ENCODE measurements at regions not wholly inside any gene's neighbourhood (a gene's known extent, or its start where the extent isn't known, plus 50 kb on each side); places are given as distances from the start of the nearest gene placed in this dataset.

DNA sequence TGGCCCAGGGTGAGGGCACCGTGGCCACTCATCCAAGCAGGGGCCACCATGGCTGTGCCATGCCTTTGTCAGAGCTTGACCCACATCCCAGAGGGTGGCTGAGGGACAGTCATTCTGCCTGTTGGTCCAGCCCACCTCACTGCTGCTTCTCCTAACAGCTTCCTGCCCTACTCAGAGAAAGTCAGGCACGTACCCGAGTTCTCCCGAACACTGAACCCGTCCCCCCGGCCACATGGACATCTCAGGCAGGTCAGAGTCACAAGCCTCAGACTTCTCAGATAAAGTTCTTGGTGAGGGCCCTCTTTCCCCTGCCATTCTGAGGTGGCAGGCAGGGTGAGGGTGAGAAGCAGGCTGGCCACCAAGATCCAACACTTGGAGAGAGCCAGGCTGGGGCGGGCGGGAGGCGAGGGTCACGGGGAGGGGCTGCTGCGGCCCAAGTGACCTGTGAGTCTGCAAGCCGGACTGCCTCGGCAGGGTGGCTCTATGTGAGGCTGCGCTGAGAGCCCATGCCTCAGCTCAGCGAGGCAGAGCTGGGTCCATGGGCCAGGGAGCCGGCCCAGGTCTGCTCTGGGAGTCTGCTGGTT lies 317.8 kb downstream of the TMEM121 start:
- no peak for DNase-seq (ENCODE audit: low read depth in 2 of 2)

DNA sequence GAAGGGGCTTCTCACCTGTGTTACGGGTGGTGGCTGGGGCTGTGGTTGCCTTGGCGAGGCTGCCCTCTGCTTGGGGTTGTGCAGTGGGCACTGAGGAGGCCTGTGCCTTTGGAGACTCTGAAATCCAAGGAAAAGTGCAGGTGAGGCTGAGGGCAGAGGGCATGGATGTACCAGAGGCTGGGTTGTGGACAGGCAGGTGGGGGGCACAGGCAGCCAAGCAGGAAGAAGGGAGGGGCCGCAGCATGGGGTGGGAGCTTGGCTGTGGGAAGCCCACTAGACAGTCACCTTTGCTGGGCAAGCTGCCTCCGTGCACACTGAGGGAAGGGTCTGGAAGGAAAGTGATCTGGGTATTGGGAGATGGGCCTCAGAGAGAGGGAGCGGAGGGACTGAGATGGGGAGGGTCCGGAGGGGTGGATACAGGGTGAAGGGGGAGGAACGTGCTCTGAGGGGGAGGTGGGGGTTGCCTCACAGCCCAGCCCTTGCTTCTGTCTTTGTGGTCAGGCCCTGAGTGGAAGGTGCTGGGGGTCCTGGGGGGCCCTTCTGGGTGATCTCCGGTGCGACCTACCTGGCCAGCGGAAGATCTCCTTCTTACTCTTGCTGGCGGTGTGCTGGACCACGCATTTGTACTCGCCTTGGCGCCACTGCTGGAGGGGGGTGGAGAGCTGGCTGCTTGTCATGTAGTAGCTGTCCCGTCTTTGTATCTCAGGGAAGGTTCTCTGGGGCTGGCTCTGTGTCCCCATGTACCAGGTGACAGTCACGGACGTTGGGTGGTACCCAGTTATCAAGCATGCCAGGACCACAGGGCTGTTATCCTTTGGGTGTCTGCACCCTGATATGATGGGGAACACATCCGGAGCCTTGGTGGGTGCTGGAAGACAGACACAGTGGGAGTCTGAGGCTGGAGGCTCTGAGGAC lies 318.7 kb downstream of the TMEM121 start:
- DNase-seq (ENCODE audit: low read depth in 2 of 2) = no peak

DNA sequence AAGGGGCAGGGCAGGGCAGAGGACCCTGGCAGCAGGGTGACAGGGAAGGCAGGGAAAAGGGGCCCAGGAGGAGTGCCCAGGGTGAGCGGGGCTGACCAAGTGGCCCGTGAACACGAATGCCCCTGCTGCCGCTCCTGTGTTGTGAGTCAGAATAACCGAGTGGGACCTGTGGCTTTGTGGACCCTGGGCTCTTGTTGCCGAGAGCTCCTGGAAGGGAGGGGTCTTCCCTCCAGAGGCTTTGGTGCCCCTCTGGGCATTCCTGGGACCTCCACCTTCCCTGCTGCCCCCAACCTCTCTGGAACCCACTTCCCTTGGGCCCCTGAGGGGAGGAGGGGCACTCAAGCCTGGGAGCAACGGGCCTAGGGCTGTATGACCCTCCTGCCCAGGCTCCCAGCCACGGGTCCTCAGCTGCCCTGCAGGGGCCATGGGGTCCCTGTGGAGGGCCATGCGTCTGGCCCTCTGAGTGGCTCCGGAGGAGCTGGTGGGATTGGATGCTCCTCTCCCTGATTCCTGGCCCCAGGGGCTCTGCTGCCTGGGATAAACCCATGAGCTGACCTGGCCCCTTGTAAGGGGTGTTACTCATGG lies 319.4 kb downstream of the TMEM121 start:
- no peak for DNase-seq (ENCODE audit: low read depth in 2 of 2)

DNA sequence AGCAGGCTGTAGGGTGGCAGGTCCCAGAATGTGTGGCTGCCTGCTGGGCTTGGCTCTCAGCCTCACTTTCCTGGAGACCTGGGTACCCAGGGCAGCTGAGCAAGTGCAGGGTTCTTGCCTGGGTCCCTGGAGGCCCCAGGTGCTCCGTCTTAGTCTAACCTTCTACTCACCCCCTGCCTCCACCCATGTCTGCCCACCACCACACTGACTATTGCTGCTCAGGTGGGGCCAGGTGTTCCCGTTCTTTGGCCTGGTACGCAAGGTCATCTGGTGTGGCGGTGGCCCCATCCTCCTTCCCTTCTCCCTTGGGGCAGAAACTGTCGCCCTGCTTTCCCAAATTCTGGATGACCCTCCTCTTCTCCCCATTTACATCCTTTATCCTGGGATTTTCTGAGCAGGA lies 319.9 kb downstream of the TMEM121 start:
- no peak for DNase-seq (ENCODE audit: low read depth in 2 of 2)

DNA sequence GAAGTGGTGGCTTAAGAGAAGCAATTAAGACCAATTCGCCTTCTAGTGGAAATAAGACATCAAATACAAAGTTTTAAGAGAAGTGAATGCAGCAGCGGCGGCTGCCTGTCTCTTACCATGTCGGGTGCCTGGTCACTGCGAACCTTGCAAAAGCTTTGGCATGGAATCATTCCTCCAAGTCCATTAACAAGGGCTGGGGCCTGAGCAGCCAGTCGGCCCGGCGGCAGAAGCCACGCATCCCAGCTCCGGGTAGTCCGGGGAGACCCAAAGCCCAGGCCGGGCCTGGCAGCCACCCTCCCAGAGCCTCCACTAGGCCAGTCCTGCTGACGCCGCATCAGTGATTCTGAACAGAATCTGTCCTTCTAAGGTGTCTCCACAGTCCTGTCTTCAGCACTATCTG lies 321.0 kb downstream of the TMEM121 start:
- no peak for DNase-seq (ENCODE audit: low read depth in 2 of 2)

DNA sequence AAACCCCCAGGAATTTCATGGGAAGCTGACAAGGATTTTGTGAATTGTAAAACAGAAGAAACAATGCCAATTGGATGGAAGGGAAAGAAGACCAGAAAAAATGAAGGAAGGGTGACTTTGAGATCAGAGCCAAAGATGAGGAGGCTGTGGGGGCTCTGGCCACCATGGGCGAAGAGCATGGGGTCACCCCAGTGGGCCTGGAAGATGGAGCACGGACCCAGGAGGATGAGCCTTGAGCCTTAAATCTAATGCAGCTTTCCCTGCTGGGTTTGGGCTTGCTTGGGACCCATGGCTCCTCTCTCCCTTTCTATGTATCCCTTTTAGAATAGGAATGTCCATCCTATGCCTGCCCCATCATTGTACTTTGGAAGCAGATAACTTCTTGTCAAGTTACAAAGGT lies 322.2 kb downstream of the TMEM121 start:
- DNase-seq (ENCODE audit: low read depth in 2 of 2) = no peak

DNA sequence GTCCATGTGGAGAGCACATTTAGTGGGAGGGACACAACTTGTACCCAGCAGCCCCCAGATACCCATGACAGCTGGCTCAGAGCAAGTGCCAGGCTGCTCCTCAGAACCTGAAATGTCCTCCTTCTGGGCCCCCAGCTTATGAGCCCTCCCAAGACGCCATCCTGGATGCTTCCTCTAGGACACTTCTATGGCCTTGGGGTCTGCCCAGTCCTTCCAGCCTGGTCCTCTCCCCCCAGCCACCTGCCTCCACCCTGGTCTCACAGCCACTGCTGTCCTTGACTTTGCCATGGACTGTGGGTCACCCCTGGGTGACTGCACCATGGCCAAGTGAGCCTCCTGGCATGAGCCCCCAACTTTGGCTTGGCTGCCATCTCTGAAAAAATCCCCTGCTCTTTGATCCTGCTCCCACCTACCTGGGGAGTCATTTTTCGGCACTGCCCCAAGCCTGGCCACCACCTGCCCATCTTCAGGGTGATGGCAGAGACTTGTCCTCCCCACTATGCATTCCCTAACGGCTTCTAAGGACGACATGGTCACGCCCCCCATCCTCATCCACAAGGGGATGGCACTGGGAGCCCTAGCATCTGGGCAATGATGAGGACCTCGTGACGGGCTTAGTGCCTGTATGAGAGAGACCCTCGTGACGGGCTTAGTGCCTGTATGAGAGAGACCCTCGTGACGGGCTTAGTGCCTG lies 323.7 kb downstream of the TMEM121 start:
- no peak for DNase-seq (ENCODE audit: low read depth in 2 of 2)

DNA sequence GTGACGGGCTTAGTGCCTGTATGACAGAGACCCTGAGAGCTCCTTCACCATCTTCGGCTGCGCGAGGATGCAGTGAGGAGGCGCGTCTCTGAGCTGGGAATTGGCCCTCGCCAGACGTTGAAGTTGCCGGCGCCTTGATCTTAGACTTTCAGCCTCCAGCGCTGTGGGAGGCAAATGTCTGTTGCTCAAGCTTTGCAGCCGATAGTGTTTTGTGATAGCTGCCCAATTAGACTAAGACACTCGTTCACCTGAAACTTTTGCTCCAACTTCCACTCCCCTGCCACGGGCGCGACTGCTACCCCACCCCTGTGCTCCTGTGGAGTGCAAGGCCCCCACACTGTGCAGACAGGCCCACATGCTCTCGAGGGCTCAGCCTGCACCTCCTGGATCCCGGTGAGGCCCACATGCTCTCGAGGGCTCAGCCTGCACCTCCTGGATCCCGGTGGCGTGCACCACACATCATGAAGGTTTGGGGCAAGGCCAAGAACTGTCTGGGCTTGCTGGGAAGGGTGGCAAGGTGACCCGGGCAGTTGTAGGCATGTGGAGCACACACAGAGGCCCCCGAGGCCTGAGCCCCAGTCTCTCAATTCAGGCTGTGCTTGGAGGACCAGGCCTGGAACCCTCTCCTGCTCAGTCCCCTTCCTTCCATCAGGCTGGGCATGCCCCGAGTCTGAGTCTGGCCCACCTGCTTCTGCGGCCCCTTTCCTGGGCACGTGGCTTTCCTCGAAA lies 324.6 kb downstream of the TMEM121 start:
- no peak for DNase-seq (ENCODE audit: low read depth in 2 of 2)

DNA sequence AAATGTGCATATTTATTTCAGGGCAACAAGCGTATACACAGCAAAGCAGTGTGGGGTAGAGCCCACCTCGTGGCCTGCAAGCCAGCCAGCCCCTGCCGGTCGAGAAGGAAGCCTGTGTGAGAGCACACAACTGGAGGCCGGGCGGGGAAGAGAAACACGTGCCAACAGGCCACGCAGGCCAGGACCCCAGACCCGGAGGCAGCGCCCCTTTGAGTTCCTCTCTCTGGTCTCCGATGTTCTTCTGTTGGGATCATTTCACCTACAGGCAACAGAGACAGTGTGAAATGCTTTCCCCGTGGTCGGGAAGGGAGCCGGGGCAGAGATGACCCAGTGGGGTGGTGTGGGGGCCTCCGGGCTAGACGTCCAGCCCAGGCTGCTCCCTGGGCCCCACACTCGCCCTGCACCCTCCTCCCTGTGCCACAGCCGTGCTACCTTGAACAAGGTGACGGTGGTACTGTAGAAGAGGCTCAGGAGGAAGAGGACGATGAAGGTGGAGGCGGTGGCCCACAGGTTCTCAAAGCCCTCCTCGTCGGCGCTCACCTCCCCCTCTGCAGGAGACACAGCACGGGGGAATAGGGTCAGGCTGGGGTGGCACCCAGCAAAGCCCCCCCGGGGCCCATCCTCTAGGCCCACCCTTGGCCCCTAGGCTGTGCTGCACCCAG lies 325.5 kb downstream of the TMEM121 start:
- DNase-seq (ENCODE audit: low read depth in 2 of 2) = no peak

DNA sequence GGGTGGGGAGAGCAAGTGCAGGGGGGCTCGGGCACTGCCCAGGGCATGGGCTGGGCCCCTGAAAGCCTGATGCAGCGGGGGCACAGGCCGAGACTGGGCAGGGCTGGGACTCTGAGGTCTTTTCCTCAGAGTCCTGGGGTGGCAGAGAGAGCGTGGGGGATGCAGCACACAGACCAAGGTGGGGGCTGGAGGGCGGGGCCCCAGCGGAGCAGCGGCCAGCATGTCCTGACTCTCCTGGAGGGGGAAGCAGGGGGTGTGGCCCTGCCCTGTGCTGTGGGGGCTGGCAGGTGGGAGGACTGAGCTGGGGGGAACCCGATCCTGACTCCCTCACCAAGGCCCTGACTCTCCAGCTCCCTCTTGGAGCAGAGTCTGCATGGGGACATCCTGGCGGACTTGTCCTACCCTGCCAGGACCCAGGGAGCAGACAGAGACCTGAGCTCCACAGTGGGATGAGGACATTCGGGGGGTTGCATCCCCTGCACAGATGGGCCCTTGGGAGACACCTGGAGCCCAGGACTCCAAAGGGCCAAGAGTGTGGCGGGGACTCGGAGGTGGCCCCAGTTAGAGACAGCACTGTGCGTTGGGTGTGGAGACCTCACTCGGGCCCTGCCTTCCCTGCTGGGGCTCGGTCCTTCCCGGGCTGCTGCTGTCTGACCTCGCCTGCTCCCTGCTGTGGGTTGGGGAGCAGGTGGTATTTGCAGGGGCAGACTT lies 326.1 kb downstream of the TMEM121 start:
- DNase-seq (ENCODE audit: low read depth in 2 of 2) = no peak

DNA sequence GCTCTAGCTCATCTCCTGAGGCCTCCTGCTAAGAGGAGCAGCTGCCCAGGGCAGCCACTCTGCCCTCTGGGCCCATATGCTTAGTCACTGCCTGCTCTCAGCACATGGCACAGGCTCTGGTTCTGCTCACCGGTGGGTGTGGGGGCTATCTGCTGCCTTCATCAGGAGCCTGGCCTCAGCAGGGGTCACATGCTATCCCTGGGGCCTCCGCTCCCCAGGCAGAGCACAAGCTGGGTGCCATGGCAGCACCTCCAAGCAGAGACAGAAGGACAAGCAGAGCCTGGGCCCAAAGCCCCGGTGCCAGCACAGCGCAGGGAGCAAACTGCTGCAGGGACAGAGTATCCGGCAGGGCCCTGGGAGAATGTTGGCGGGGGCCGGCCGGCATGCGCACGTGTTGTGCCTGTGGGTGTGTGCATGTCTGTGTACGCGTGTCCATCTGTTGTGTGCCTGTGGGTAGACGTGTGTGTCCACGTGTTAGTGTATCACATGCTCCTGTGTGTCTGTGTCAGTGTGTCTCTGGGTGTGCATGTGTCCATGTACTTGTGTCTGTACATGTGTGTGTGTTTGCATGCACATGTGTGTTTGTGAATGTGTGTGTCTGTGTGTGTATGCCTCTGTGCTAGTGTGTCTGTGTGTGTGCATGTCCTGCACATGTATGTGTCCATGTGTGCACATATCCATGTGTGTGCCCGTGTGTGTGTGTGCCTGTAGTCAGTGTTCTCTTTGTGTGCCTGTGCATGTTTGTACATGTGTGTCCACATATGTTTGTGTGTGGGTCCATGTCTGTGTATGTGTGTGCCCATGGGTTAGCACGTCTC lies 326.9 kb downstream of the TMEM121 start:
- no peak for DNase-seq (ENCODE audit: low read depth in 2 of 2)

DNA sequence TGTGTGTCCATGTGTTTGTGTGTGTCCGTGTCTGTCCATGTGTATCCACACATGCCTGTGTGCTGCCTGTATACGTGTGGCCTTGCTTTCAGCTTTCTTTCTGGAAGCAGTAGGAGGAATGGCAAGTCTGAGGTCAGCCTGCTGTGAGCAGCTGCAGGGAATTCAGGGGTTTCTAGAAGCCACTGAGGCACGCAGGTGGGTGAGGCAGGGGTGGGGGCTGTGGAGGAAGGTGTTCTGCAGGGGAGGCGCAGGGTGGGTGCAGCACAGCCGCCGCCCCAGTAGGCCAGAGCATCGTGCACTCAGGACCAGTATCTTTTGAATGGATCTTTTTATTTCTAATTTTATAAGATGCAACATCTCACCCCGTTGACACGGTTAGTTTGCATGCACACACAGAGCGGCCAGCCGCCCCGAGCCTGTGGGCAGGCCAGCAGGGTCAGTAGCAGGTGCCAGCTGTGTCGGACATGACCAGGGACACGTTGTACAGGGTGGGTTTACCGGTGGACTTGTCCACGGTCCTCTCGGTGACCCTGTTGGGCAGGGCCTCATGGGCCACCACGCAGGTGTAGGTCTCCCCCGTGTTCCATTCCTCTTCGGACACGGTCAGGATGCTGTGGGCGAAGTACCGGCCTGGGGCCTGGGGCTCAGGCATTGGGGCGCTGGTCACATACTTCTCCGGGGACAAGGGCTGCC lies 327.7 kb downstream of the TMEM121 start:
- no peak for DNase-seq (ENCODE audit: low read depth in 2 of 2)

DNA sequence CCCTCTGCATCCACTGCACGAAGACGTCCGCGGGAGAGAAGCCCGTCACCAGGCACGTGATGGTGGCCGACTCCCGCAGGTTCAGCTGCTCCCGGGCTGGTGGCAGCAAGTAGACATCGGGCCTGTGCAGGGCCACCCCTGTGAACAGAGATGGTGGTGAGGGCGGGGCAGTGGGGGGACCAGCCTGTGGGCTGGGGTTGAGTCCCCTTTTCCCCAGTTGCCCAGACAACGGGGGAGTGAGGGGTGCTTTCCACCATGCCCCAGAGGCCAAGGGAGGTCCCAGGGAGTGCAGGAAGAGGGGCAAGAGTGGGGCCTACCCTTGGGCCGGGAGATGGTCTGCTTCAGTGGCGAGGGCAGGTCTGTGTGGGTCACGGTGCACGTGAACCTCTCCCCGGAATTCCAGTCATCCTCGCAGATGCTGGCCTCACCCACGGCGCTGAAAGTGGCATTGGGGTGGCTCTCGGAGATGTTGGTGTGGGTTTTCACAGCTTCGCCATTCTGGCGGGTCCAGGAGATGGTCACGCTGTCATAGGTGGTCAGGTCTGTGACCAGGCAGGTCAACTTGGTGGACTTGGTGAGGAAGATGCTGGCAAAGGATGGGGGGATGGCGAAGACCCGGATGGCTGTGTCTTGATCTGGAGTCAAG lies 328.3 kb downstream of the TMEM121 start:
- no peak for DNase-seq (ENCODE audit: low read depth in 2 of 2)

DNA sequence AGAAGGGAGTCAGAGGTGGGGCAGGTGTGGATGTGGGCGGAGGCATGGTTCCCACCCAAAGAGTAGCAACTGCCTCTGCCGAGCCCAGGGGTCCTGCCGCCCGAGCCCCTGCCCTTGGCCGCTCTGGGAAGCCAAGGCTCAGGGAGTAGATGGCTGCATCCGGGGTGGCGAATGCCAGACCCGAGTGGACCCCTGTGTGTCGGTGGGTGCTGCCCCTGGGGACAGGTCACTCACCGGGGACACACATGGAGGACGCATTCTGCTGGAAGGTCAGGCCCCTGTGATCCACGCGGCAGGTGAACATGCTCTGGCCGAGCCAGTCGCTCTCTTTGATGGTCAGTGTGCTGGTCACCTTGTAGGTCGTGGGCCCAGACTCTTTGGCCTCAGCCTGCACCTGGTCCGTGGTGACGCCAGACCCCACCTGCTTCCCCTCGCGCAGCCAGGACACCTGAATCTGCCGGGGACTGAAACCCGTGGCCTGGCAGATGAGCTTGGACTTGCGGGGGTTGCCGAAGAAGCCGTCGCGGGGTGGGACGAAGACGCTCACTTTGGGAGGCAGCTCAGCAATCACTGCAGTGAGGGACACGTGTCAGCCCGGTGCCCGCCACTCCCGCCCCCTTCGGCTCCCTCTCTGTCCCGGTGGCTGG lies 329.0 kb downstream of the TMEM121 start:
- DNase-seq (ENCODE audit: low read depth in 2 of 2) = no peak

DNA sequence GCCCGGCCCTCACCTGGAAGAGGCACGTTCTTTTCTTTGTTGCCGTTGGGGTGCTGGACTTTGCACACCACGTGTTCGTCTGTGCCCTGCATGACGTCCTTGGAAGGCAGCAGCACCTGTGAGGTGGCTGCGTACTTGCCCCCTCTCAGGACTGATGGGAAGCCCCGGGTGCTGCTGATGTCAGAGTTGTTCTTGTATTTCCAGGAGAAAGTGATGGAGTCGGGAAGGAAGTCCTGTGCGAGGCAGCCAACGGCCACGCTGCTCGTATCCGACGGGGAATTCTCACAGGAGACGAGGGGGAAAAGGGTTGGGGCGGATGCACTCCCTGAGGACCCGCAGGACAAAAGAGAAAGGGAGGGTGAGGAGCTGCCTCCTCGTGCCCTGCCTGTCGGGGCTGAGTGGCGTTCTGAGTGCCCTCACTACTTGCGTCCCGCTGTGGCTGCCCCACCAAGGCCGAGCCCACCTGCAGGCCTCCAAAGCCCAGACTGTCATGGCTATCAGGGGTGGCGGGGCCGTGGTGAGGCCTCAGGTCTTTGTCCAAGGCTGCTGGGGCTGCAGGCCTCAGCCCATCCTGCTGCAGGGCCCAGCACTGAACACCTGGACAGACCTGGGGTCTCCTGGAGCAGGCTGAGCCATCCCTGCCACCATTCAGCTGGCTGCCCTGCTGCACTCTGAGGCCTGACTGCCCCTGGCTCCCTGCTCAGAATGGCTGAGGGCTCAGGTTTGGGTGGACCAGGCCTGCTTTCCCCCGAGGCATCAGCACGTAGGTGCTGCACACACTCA lies 329.7 kb downstream of the TMEM121 start:
- DNase-seq (ENCODE audit: low read depth in 2 of 2) = no peak

DNA sequence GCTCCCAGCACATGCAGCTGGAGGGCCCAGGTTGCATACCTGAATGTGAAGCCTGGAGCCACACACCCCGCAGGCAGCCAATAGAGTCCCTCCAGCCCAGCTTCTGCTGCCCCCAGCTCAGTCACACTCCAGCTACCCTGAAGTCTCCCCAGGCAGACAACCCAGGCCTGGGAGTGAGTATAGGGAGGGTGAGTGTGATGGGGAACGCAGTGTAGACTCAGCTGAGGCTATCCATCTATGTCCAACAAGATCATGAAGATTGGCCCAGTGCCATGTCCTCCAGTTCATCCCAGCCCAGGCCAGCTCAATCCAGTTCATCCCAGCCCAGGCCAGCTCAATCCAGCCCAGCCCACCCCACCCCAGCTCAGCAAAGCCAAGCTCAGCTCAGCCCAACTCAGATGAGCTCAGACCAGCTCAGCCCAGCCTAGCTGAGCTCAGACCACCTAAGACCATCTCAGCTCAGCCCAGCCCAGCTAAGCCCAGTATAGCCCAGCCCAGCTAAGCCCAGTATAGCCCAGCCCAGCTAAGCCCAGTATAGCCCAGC lies 330.4 kb downstream of the TMEM121 start:
- DNase-seq (ENCODE audit: low read depth in 2 of 2) = no peak

DNA sequence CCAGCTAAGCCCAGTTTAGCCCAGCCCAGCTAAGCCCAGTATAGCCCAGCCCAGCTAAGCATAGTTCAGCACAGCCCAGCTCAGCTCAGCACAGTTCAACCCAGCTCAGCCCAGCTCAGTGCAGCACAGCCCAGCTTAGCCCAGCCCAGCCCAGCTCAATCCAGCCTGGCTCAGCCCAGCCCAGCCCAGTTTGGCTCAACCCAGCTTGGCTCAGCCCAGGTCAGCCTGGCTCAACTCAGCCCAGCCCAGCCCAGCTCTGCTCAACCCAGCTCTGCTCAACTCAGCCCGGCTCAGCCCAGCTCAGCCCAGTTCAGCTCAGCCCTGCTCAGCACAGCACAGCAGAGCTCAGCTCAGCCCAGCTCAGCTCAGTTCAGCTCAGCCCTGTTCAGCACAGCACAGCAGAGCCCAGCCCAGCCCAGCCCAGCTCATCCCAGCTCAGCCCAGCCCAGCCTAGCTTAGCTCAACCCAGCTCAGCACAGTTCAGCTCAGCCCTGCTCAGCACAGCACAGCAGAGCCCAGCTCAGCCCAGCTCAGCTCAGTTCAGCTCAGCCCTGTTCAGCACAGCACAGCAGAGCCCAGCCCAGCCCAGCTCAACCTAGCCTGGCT lies 330.9 kb downstream of the TMEM121 start:
- DNase-seq (ENCODE audit: low read depth in 2 of 2) = no peak

Measured in stimulated activated CD4-positive, alpha-beta T cell treated with anti-CD3 and anti-CD28 coated beads, Interleukin-12 subunit alpha, Interleukin-12 subunit beta, amount 100 ng/mL, for 24 hours (primary cell).